Panc1 (cell line): ENCODE measurements at regions not wholly inside any gene's neighbourhood (a gene's known extent, or its start where the extent isn't known, plus 50 kb on each side); places are given as distances from the start of the nearest gene placed in this dataset.

Experiments used
- ATAC-seq: fragments of 200-7000 bp; cut with Tn5 transposase; 2 replicates; pipeline ENCODE4 v1.9.1; 2020; ENCODE audit warnings: mild to moderate bottlenecking, moderate library complexity
- BruUV-seq: library from RNA; stranded (reverse); fragments of 400-500 nt; replicated peaks from 2 replicates; lab custom pipeline; 2021; lab: Mats Ljungman, UMichigan
- CTCF ChIA-PET: fragments of 300-600 bp; sonication (Branson Sonifier 250); formaldehyde crosslinking; loops from one replicate; lab custom pipeline; 2022; ENCODE audit warnings: antibody characterized with exemption; lab: Charles Lee
- POLR2A ChIA-PET: fragments of 300-600 bp; sonication (Branson Sonifier 250); formaldehyde crosslinking; loops from one replicate; lab custom pipeline; 2022; ENCODE audit warnings: antibody characterized with exemption; lab: Charles Lee
- DNase-seq: peaks from one replicate; pipeline ENCODE4 v3.0.0-alpha.2; 2010; ENCODE audit warnings: low read depth, low spot score
- H3K27ac ChIP-seq: 2 replicates; pipeline ENCODE4 v1.5.1; 2011; ENCODE audit warnings: mild to moderate bottlenecking, low read length, inconsistent platforms
- H3K27me3 ChIP-seq: fragments of 200-500 bp; sonication (Bioruptor generic); 2 replicates; pipeline ENCODE4 v1.6.0; 2014; ENCODE audit warnings: low read length, inconsistent platforms; ENCODE audit not compliant: control insufficient read depth, insufficient read depth
- H3K36me3 ChIP-seq: fragments of 200-500 bp; sonication (Bioruptor generic); 2 replicates; pipeline ENCODE4 v1.5.1; 2014; ENCODE audit warnings: inconsistent platforms, mild to moderate bottlenecking, low read length, moderate library complexity; ENCODE audit not compliant: control insufficient read depth, insufficient read depth
- H3K4me1 ChIP-seq: 2 replicates; pipeline ENCODE4 v1.5.1; 2011; ENCODE audit warnings: inconsistent platforms, mild to moderate bottlenecking, low read length, moderate library complexity; ENCODE audit not compliant: control insufficient read depth, insufficient read depth
- H3K4me3 ChIP-seq, 2 experiments: 2 replicates each; pipeline ENCODE4 v1.5.1; 2011 to 2012; ENCODE audit warnings: low read depth in 2 of 2, low read length in 2 of 2, mild to moderate bottlenecking in 2 of 2, inconsistent platforms in 1 of 2, moderate library complexity in 1 of 2
- H3K9me3 ChIP-seq: fragments of 200-500 bp; sonication (Bioruptor generic); 2 replicates; pipeline ENCODE4 v1.5.1; 2014; ENCODE audit warnings: low read depth, mild to moderate bottlenecking, inconsistent platforms, low read length, moderate library complexity; ENCODE audit not compliant: control insufficient read depth, insufficient read depth
- CTCF ChIP-seq: fragments of 450-650 bp; IDR thresholded peaks from 2 replicates; pipeline ENCODE4 v1.5.1; 2017; ENCODE audit warnings: mild to moderate bottlenecking
- POLR2AphosphoS5 ChIP-seq: IDR thresholded peaks from 2 replicates; pipeline ENCODE4 v1.6.1; 2012; ENCODE audit warnings: mild to moderate bottlenecking, low read depth, low read length, moderate library complexity
- SIN3A ChIP-seq: IDR thresholded peaks from 2 replicates; pipeline ENCODE4 v1.6.1; 2012; ENCODE audit warnings: low read depth, mild to moderate bottlenecking, low read length, moderate library complexity, borderline replicate concordance; ENCODE audit not compliant: insufficient read depth
- TCF7L2 ChIP-seq: IDR thresholded peaks from 2 replicates; pipeline ENCODE4 v1.6.1; 2011; ENCODE audit warnings: mild to moderate bottlenecking, low read depth, low read length, inconsistent platforms
- in situ Hi-C: cut with HindIII; loops from 2 replicates; pipeline ENCODE4 v1.10.0; 2016; ENCODE audit warnings: low sequenced_read_pairs, low pct_unique_long_range_greater_than_20kb
- intact Hi-C: fragments of 100-400 bp; cut with micrococcal nuclease; formaldehyde crosslinking; loops from one replicate; pipeline ENCODE4 v1.10.0; 2022; ENCODE audit not compliant: unreplicated experiment
- TF ChIP-seq, protein P1 (sequence below), 2 experiments: IDR thresholded peaks; 2 replicates each; pipeline ENCODE4 v1.6.1; 2011 to 2012; ENCODE audit warnings: low read depth in 2 of 2, control low read depth in 1 of 2, low read length in 1 of 2, mild to moderate bottlenecking in 1 of 2, moderate library complexity in 1 of 2; ENCODE audit not compliant: insufficient read depth in 1 of 2

- Histone ChIP-seq H3K9me3 (no peaks in the 10 kb centered on the region), H3K36me3 (no peaks in the 10 kb centered on the region), H3K27ac (no peak overlapping the region), H3K4me3 (no peak overlapping the region), H3K4me1 (no peaks in the 10 kb centered on the region), H3K27me3 (no peaks in the 10 kb centered on the region)
- no peak for ATAC-seq
- TF ChIP-seq POLR2AphosphoS5 (no peak), CTCF (no peak), TCF7L2 (no peak), SIN3A (no peak)
- TF ChIP-seq, protein P1, sequence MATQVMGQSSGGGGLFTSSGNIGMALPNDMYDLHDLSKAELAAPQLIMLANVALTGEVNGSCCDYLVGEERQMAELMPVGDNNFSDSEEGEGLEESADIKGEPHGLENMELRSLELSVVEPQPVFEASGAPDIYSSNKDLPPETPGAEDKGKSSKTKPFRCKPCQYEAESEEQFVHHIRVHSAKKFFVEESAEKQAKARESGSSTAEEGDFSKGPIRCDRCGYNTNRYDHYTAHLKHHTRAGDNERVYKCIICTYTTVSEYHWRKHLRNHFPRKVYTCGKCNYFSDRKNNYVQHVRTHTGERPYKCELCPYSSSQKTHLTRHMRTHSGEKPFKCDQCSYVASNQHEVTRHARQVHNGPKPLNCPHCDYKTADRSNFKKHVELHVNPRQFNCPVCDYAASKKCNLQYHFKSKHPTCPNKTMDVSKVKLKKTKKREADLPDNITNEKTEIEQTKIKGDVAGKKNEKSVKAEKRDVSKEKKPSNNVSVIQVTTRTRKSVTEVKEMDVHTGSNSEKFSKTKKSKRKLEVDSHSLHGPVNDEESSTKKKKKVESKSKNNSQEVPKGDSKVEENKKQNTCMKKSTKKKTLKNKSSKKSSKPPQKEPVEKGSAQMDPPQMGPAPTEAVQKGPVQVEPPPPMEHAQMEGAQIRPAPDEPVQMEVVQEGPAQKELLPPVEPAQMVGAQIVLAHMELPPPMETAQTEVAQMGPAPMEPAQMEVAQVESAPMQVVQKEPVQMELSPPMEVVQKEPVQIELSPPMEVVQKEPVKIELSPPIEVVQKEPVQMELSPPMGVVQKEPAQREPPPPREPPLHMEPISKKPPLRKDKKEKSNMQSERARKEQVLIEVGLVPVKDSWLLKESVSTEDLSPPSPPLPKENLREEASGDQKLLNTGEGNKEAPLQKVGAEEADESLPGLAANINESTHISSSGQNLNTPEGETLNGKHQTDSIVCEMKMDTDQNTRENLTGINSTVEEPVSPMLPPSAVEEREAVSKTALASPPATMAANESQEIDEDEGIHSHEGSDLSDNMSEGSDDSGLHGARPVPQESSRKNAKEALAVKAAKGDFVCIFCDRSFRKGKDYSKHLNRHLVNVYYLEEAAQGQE (IDR thresholded peaks at IDR 0.05; ENCODE audit: insufficient read depth in 1 of 2, low read depth in 2 of 2, low read length in 1 of 2): no peak
- DNase-seq: no peak
- BruUV-seq: no TSS peak
- POLR2A ChIA-PET: no interaction called here
- intact Hi-C loops: no loop called here
- CTCF ChIA-PET: interaction anchor here (0.7 kb wide), 1 partner anchor 1164 kb away, joined by 10 read pairs; no protein-coding TSS in a partner anchor
- in situ Hi-C loops: no loop called here
These were observed 111.9 kb upstream of the PPARGC1A start for GRCh38 chr4:24001486-24002329.

- in situ Hi-C loops: no loop called here
- ChIA-PET CTCF (no interaction called here), POLR2A (no interaction called here)
- Histone ChIP-seq H3K36me3 (no peaks in the 10 kb centered on the region), H3K27ac (no peak overlapping the region), H3K9me3 (no peaks in the 10 kb centered on the region), H3K4me3 (no peak overlapping the region), H3K27me3 (no peaks in the 10 kb centered on the region), H3K4me1 (no peaks in the 10 kb centered on the region)
- BruUV-seq: no TSS peak
- no peak for ATAC-seq
- TF ChIP-seq, protein P1 (IDR thresholded peaks at IDR 0.05; ENCODE audit: insufficient read depth in 1 of 2, low read depth in 2 of 2, low read length in 1 of 2): no peak
- TF ChIP-seq POLR2AphosphoS5 (no peak), TCF7L2 (no peak), CTCF (no peak), SIN3A (no peak)
- intact Hi-C loops: no loop called here
- DNase-seq: no peak
These were observed 110.6 kb upstream of the PPARGC1A start for GRCh38 chr4:24000470-24000831.
